Memory B cell (primary cell): ENCODE measurements at regions not wholly inside any gene's neighbourhood (a gene's known extent, or its start where the extent isn't known, plus 50 kb on each side); places are given as distances from the start of the nearest gene placed in this dataset.

ENCODE experiments used
- ATAC-seq: fragments of 150-1000 bp; cut with Tn5 transposase; 2 replicates; pipeline ENCODE4 v1.10.0; 2021; ENCODE audit warnings: low read depth, mild to moderate bottlenecking, moderate library complexity
- DNase-seq, 2 donors: peaks; one replicate each; pipeline ENCODE4 v3.0.0; 2022; ENCODE audit warnings: low spot score in 2 of 2
- H3K27ac Mint-ChIP-seq: one replicate; pipeline ENCODE4 v1.8.0; 2022; ENCODE audit warnings: mild to moderate bottlenecking, moderate library complexity, mixed read lengths
- H3K27me3 Mint-ChIP-seq: one replicate; pipeline ENCODE4 v1.8.0; 2022; ENCODE audit warnings: mixed read lengths
- H3K36me3 Mint-ChIP-seq: one replicate; pipeline ENCODE4 v1.8.0; 2022; ENCODE audit warnings: mild to moderate bottlenecking, mixed read lengths
- H3K4me1 Mint-ChIP-seq: one replicate; pipeline ENCODE4 v1.8.0; 2022; ENCODE audit warnings: mixed read lengths
- H3K4me3 Mint-ChIP-seq: one replicate; pipeline ENCODE4 v1.8.0; 2022; ENCODE audit warnings: mild to moderate bottlenecking, moderate library complexity, mixed read lengths
- H3K9me3 Mint-ChIP-seq: one replicate; pipeline ENCODE4 v1.8.0; 2022; ENCODE audit warnings: mixed read lengths

DNA sequence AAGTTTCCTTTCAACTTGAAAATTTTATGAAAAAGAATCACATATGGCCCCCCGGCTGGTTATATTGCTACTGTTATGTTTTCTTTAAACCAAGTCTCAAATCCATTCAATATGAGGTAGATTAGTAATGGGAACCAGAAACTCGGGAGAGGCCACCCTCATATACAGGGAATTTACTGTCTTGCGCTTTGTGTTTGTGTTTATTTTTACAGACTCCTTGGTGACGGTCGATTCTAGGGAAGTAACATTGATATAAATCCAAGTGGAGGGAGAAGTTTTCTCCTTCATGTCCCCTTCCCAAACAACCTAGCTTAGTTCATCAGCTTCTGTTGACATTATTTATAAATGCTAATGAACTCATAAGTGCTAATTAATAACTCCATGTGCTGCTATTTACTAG lies 163.5 kb upstream of the LMO4 start:
- DNase-seq = no peak
- no peak overlapping the region for H3K27ac Mint-ChIP-seq
- H3K27me3 Mint-ChIP-seq = peaks cover 1% of the 10 kb centered on the region
- H3K36me3 Mint-ChIP-seq = no peaks in the 10 kb centered on the region
- H3K4me1 Mint-ChIP-seq = no peaks in the 10 kb centered on the region
- ATAC-seq = no peak
- no peaks in the 10 kb centered on the region for H3K9me3 Mint-ChIP-seq
- no peak overlapping the region for H3K4me3 Mint-ChIP-seq

DNA sequence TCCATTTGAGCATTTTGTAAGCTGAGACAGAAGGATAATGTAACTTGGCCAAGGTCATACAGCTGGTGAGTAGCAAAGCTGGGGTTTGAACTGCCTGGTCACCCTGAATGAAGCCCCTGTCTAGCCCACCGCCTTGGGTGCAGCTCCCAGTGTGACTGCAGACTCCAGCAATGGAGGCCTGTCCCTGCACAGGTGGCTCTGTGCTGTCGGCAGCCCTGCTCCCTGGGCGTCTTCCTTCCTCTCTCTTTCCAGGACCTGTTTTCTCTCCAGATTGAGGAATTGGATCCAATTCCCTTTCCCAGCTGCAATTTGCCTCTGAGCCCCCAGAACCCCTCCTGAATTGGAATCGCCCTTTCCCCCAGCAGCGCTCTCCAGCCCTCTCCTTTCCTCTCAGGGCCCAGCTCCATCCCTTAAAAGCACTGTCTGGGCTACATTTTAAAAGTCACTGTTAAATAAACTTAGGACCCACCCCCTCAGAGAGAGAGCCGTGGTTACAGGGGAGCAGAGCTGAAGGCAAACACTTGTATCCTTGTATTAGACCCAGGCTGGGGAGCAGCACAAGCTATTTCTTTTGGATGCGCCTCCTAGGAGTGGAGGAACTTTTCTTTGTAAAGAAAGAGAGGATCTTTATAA lies 161.4 kb upstream of the LMO4 start:
- no peaks in the 10 kb centered on the region for H3K4me1 Mint-ChIP-seq
- DNase-seq = no peak
- peaks cover 1% of the 10 kb centered on the region for H3K27me3 Mint-ChIP-seq
- H3K27ac Mint-ChIP-seq = no peak overlapping the region
- H3K4me3 Mint-ChIP-seq = no peak overlapping the region
- no peaks in the 10 kb centered on the region for H3K36me3 Mint-ChIP-seq
- H3K9me3 Mint-ChIP-seq = no peaks in the 10 kb centered on the region
- ATAC-seq = no peak

DNA sequence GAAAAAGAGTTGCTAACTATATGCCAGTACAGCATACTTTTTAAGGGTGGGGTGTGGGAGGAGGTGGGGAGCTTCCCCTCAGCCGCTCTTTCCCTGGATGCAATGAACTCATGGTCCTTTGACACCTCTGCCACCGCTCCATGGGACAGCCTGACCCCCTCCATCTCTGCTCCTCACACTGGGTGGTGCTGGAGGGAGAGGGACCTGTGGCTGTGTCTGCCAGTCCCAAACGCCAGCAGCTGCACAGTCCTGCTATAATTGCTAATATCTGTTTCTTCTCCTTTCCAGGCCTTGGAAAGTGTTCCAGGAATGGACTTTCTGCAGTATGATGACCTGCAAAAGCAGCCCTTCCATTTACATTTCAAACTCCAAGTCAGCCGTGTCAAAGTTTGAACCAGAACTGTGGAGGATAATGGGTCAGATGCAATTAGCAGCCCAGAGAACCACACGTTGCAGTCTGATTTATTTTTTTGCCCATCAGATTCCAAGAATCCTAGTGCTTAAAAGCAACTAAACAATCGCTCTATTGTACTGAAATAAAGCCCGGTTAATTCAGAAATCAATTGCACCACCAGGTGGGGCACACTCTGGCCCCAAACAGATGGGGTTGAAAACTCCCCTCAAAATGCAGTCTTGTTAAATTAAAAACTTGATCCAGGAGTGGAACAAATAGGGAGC lies 160.7 kb upstream of the LMO4 start:
- no peak overlapping the region for H3K4me3 Mint-ChIP-seq
- ATAC-seq (no peak), DNase-seq (no peak)
- no peaks in the 10 kb centered on the region for H3K9me3 Mint-ChIP-seq
- H3K27ac Mint-ChIP-seq = no peak overlapping the region
- no peaks in the 10 kb centered on the region for H3K36me3 Mint-ChIP-seq
- peaks cover 4% of the 10 kb centered on the region for H3K27me3 Mint-ChIP-seq
- H3K4me1 Mint-ChIP-seq = no peaks in the 10 kb centered on the region

GRCh38 chr1:87169263-87169910 lies 159.3 kb upstream of the LMO4 start:
- DNase-seq (no peak), ATAC-seq (no peak)
- Mint-ChIP-seq H3K27me3 (peaks cover 8% of the 10 kb centered on the region), H3K4me1 (no peaks in the 10 kb centered on the region), H3K27ac (no peak overlapping the region), H3K4me3 (no peak overlapping the region), H3K36me3 (no peaks in the 10 kb centered on the region), H3K9me3 (no peaks in the 10 kb centered on the region)

DNA sequence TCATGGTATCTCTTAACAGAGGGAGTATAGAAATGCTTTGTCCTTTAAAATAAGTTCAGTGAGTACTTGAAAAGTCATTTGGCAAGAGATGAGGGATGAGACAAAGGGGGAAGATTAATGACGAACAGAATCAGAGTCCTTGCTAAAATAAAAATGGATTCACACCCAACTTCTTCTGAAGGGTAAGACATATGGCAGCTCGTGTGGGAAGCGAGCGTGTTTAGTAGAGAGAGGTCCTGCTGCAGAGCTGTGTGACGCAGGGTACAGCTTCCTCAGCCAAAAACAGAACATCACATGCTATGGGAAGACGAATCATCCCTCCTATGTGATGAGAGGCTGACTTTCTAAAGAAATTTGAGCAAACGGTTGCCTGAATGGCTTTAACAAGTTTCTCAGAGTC lies 158.5 kb upstream of the LMO4 start:
- no peak overlapping the region for H3K4me3 Mint-ChIP-seq
- DNase-seq = no peak

GRCh38 chr1:87170931-87171598 lies 157.6 kb upstream of the LMO4 start:
- Mint-ChIP-seq H3K4me3 (no peak overlapping the region), H3K27me3 (peaks cover 14% of the 10 kb centered on the region), H3K4me1 (peaks cover 3% of the 10 kb centered on the region), H3K36me3 (peaks cover 1% of the 10 kb centered on the region), H3K9me3 (peaks cover 1% of the 10 kb centered on the region), H3K27ac (no peak overlapping the region)
- ATAC-seq (no peak), DNase-seq (no peak)

More for the DNA sequence above, 158.5 kb upstream of the LMO4 start:
- Mint-ChIP-seq H3K27ac (no peak overlapping the region), H3K36me3 (no peaks in the 10 kb centered on the region), H3K9me3 (no peaks in the 10 kb centered on the region), H3K27me3 (peaks cover 12% of the 10 kb centered on the region), H3K4me1 (no peaks in the 10 kb centered on the region)
- ATAC-seq = no peak

DNA sequence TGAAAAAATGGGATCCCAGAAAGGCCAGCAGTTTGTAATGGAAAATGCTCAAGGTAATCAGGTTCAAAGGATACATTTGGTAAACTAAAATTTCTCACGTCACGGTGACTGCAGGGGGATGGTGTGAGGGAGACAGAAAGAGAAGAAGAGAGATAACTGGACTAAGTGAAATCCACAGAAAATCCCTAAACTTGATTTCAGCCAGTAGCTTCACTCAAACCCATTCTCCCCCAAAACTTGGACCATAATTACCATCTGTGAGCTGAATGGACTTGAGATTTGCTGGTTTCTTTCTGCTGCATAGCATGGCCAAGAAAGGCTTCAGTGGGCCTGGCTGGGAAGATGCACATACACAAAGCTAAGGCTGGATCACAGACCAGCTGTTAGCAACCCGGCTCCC lies 155.4 kb upstream of the LMO4 start:
- Mint-ChIP-seq H3K4me3 (no peak overlapping the region), H3K27me3 (peaks cover 15% of the 10 kb centered on the region), H3K36me3 (peaks cover 1% of the 10 kb centered on the region), H3K9me3 (peaks cover 1% of the 10 kb centered on the region), H3K27ac (no peak overlapping the region), H3K4me1 (peaks cover 8% of the 10 kb centered on the region)
- no peak for ATAC-seq
- DNase-seq = no peak

DNA sequence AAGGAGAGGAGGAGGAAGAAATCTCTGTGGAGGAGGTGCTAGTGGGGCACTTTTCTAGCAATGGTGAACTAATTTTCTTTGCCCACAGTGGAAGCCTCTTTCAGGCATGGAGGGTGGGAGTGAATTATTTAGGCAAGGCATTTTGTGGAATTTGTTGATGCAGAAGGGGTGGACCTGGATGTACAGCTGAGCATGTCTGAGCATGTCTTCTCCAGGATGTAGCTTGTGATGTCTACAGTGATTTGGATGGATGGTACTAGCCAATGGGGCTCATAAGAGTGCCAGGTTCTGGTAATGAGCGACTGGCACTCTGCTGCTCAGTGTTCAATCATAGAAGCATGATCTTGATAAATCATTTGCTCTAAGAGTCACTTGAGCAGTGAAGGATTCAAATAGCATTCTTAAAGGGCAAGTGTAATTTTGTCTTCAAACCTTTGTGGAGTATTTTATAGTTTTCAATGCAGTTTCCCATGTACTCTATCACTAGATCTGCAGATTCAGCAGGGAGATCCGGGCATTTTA lies 153.9 kb upstream of the LMO4 start:
- peaks cover 1% of the 10 kb centered on the region for H3K36me3 Mint-ChIP-seq
- no peak overlapping the region for H3K27ac Mint-ChIP-seq
- H3K9me3 Mint-ChIP-seq = peaks cover 1% of the 10 kb centered on the region
- H3K4me3 Mint-ChIP-seq = no peak overlapping the region
- H3K27me3 Mint-ChIP-seq = peaks cover 15% of the 10 kb centered on the region
- DNase-seq (no peak), ATAC-seq (no peak)
- H3K4me1 Mint-ChIP-seq = peaks cover 8% of the 10 kb centered on the region

DNA sequence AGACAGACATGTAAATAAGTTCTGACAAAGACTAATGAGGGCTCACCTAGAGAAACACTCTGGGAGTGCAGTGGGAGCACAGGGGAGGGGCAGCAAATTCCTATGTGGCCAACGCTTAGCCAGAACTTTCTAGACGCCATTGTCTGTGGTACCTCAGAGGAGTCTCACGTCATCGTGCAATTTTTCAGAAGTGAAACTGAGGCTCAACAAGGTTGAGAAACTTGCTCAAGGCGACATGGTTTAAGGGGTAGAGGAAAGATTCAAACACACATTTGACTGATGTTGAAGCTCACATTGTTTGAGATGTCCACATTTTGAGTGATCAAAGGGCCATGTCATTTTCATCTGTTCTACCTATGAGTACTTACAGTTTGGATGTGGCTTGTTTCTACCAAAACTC lies 152.6 kb upstream of the LMO4 start:
- DNase-seq (no peak), ATAC-seq (peak; percentile 82)
- peaks cover 18% of the 10 kb centered on the region for H3K27me3 Mint-ChIP-seq
- H3K9me3 Mint-ChIP-seq = peaks cover 1% of the 10 kb centered on the region
- peak overlapping the region; percentile 56 for H3K4me3 Mint-ChIP-seq
- H3K36me3 Mint-ChIP-seq = peaks cover 1% of the 10 kb centered on the region
- peaks cover 11% of the 10 kb centered on the region for H3K4me1 Mint-ChIP-seq
- H3K27ac Mint-ChIP-seq = no peak overlapping the region

DNA sequence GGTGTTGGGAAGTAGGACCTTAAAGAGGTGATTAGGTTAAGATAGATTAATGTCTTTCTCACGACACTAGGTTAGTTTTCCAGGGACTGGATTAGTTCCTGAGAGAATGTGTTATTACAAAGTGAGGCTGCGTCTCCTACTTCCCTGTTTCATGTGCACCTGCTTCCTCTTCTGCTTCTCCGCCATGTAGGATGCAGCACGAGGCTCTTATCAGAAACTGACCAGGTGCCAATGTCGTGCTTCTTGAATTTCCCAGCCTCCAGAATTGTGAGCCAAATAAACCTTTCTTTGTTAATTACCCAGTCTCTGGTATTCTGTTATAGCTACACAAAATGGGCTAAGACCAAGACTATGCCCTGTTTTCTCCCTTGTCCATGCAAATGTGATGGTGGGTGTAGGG lies 152.2 kb upstream of the LMO4 start:
- peak; percentile 47 for ATAC-seq
- H3K9me3 Mint-ChIP-seq = peaks cover 1% of the 10 kb centered on the region
- H3K4me3 Mint-ChIP-seq = no peak overlapping the region
- H3K27me3 Mint-ChIP-seq = peaks cover 18% of the 10 kb centered on the region
- peaks cover 11% of the 10 kb centered on the region for H3K4me1 Mint-ChIP-seq
- no peak for DNase-seq
- H3K36me3 Mint-ChIP-seq = peaks cover 1% of the 10 kb centered on the region
- no peak overlapping the region for H3K27ac Mint-ChIP-seq

DNA sequence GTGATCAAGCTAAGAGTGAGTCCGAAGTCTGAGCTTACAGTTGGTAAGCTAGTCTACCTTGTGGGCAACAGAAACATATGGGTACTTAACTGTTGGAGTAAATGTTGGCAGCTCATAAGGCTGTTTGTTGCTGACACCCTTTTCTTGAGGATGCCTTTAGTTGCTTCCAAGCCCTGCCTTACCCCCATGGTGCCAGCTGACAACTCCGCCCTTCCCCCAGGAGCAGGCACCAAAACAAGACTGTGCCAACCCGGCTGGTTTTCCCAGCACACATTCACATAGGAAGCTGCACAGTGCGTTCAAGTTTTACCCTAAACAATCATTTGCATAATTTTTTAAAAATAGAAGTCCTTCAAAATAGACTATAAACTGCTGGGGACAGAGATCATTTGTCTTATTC lies 150.2 kb upstream of the LMO4 start:
- peaks cover 1% of the 10 kb centered on the region for H3K9me3 Mint-ChIP-seq
- ATAC-seq = no peak
- peaks cover 19% of the 10 kb centered on the region for H3K27me3 Mint-ChIP-seq
- peaks cover 1% of the 10 kb centered on the region for H3K36me3 Mint-ChIP-seq
- DNase-seq = no peak
- no peak overlapping the region for H3K27ac Mint-ChIP-seq
- H3K4me3 Mint-ChIP-seq = no peak overlapping the region
- H3K4me1 Mint-ChIP-seq = peaks cover 11% of the 10 kb centered on the region

- no peak for DNase-seq
- Mint-ChIP-seq H3K27ac (no peak overlapping the region), H3K9me3 (peaks cover 1% of the 10 kb centered on the region), H3K36me3 (peaks cover 1% of the 10 kb centered on the region), H3K4me1 (peaks cover 11% of the 10 kb centered on the region), H3K4me3 (no peak overlapping the region), H3K27me3 (peaks cover 18% of the 10 kb centered on the region)
- no peak for ATAC-seq
These were observed 149.4 kb upstream of the LMO4 start for GRCh38 chr1:87179076-87179810.

- Mint-ChIP-seq H3K4me1 (peaks cover 11% of the 10 kb centered on the region), H3K9me3 (peaks cover 1% of the 10 kb centered on the region), H3K27me3 (peaks cover 16% of the 10 kb centered on the region), H3K36me3 (peaks cover 1% of the 10 kb centered on the region), H3K27ac (no peak overlapping the region), H3K4me3 (no peak overlapping the region)
- ATAC-seq (no peak), DNase-seq (no peak)
These were observed 148.7 kb upstream of the LMO4 start for GRCh38 chr1:87179851-87180519.
